Mucosa of descending colon (tissue), 3 donors: ENCODE measurements at regions not wholly inside any gene's neighbourhood (a gene's known extent, or its start where the extent isn't known, plus 50 kb on each side); places are given as distances from the start of the nearest gene placed in this dataset.

ENCODE experiments used
- ATAC-seq: fragments of 200-7000 bp; cut with Tn5 transposase; one replicate; pipeline ENCODE4 v1.9.1; 2020; ENCODE audit warnings: mild to moderate bottlenecking, moderate library complexity
- DNase-seq, 3 donors: peaks; one replicate each; pipeline ENCODE4 v3.0.0-alpha.2; 2020
- H3K36me3 ChIP-seq: fragments of 200-600 bp; one replicate; pipeline ENCODE4 v1.8.0; 2021; ENCODE audit warnings: low read depth, mild to moderate bottlenecking
- H3K4me1 ChIP-seq: fragments of 200-600 bp; one replicate; pipeline ENCODE4 v1.8.0; 2021; ENCODE audit warnings: low read depth, mild to moderate bottlenecking
- H3K4me3 ChIP-seq: fragments of 200-600 bp; one replicate; pipeline ENCODE4 v1.8.0; 2021; ENCODE audit warnings: mild to moderate bottlenecking
- H3K9me3 ChIP-seq: fragments of 200-600 bp; one replicate; pipeline ENCODE4 v1.8.0; 2021; ENCODE audit warnings: mild to moderate bottlenecking
- intact Hi-C, 2 donors: fragments of 100-400 bp; cut with DNase I in 1 of 2; cut with micrococcal nuclease in 1 of 2; formaldehyde crosslinking; loops; one replicate each; pipeline versions ENCODE4 v1.11.0 to v1.11.1; 2022; cut with DNase I, micrococcal nuclease
- TF ChIP-seq, protein P1 (sequence below): fragments of 200-600 bp; IDR thresholded peaks from one replicate; pipeline ENCODE4 v1.8.0; 2022; ENCODE audit warnings: antibody characterized with exemption, mild to moderate bottlenecking
- donor health status: DM: no; HTN: no; CAD: no; lungs with moderate emphysema.
- donor health status: DM: no; HTN: no; CAD: no.
- donor health status: DM: no; HTN: yes; CAD: no.

GRCh38 chr18:51370996-51371395, 173.5 kb upstream of the MEX3C start:
- TF ChIP-seq, protein P1, sequence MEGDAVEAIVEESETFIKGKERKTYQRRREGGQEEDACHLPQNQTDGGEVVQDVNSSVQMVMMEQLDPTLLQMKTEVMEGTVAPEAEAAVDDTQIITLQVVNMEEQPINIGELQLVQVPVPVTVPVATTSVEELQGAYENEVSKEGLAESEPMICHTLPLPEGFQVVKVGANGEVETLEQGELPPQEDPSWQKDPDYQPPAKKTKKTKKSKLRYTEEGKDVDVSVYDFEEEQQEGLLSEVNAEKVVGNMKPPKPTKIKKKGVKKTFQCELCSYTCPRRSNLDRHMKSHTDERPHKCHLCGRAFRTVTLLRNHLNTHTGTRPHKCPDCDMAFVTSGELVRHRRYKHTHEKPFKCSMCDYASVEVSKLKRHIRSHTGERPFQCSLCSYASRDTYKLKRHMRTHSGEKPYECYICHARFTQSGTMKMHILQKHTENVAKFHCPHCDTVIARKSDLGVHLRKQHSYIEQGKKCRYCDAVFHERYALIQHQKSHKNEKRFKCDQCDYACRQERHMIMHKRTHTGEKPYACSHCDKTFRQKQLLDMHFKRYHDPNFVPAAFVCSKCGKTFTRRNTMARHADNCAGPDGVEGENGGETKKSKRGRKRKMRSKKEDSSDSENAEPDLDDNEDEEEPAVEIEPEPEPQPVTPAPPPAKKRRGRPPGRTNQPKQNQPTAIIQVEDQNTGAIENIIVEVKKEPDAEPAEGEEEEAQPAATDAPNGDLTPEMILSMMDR = no peak
- DNase-seq (no peak), ATAC-seq (no peak)
- H3K4me3 ChIP-seq = no peak overlapping the region
- no peaks in the 10 kb centered on the region for H3K9me3 ChIP-seq
- no peaks in the 10 kb centered on the region for H3K36me3 ChIP-seq
- H3K4me1 ChIP-seq = no peaks in the 10 kb centered on the region
- intact Hi-C loops = no loop called here

GRCh38 chr18:51371929-51372328, 174.4 kb upstream of the MEX3C start:
- TF ChIP-seq, protein P1 = no peak
- H3K4me1 ChIP-seq = no peaks in the 10 kb centered on the region
- intact Hi-C loops = no loop called here
- no peak overlapping the region for H3K4me3 ChIP-seq
- no peaks in the 10 kb centered on the region for H3K36me3 ChIP-seq
- no peak for DNase-seq
- H3K9me3 ChIP-seq = no peaks in the 10 kb centered on the region
- no peak for ATAC-seq

DNA sequence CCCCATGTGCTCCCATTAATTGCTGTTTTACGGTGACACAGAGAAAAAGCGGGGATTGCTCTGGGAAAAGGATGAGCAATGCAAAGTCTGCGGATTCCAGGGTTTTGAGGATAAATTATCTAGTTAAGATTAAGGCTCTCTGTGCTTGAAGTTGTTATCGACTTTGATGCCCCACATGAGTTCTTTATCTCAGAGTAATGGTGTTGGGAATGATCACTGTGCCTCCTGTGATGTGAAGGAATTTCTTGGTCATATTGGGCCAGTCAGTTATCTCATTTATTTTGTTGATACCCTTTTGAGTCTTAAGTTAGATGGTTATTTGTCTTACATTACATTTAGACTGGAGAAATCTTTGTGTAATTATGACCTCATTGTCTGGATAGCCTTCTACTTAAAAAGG, 184.6 kb upstream of the MEX3C start:
- no peak overlapping the region for H3K4me3 ChIP-seq
- ATAC-seq = no peak
- intact Hi-C loops = no loop called here

DNA sequence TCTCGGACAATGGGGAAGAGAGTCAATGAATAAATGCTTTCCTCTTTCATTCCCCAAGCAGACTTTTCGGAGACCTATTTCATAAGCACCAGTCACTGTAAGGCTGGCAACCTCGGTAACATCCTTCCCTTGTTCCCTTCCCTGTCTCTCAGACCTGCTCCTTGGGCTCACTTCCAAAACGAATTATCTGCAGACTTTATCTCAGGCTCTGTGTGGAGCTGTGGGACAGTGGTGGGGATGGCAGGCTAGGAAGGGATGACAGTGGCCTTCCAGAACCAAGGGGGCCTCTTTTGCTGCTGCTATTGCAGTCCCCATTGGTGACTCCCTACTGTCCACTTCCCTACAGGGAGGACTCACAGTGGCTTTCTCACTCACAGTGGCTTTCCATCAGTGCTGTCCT, 185.6 kb upstream of the MEX3C start:
- no peaks in the 10 kb centered on the region for H3K36me3 ChIP-seq
- ATAC-seq (no peak), DNase-seq (no peak)
- no peak overlapping the region for H3K4me3 ChIP-seq
- TF ChIP-seq, protein P1 = no peak
- intact Hi-C loops = no loop called here
- H3K4me1 ChIP-seq = no peaks in the 10 kb centered on the region
- H3K9me3 ChIP-seq = no peaks in the 10 kb centered on the region

More for the DNA sequence above, 184.6 kb upstream of the MEX3C start:
- no peaks in the 10 kb centered on the region for H3K9me3 ChIP-seq
- H3K4me1 ChIP-seq = no peaks in the 10 kb centered on the region
- TF ChIP-seq, protein P1 = no peak
- DNase-seq = no peak
- no peaks in the 10 kb centered on the region for H3K36me3 ChIP-seq

GRCh38 chr18:51383711-51384110, 186.2 kb upstream of the MEX3C start:
- TF ChIP-seq, protein P1 = no peak
- Histone ChIP-seq H3K36me3 (no peaks in the 10 kb centered on the region), H3K9me3 (no peaks in the 10 kb centered on the region), H3K4me1 (no peaks in the 10 kb centered on the region), H3K4me3 (no peak overlapping the region)
- intact Hi-C loops = no loop called here
- no peak for ATAC-seq
- no peak for DNase-seq

GRCh38 chr18:51385270-51385669, 187.8 kb upstream of the MEX3C start:
- Histone ChIP-seq H3K9me3 (no peaks in the 10 kb centered on the region), H3K4me1 (no peaks in the 10 kb centered on the region), H3K36me3 (no peaks in the 10 kb centered on the region), H3K4me3 (no peak overlapping the region)
- TF ChIP-seq, protein P1 = no peak
- DNase-seq = no peak
- no peak for ATAC-seq
- intact Hi-C loops = no loop called here
